Trophoblast cell (in vitro differentiated cells and primary cell): ENCODE measurements at regions not wholly inside any gene's neighbourhood (a gene's known extent, or its start where the extent isn't known, plus 50 kb on each side); places are given as distances from the start of the nearest gene placed in this dataset.

Source experiments
- DNase-seq, 2 donors: peaks; one replicate each; pipeline ENCODE4 v3.0.0-alpha.2; 2016
- H2AFZ ChIP-seq: 2 replicates; pipeline ENCODE4 v1.6.1; 2013; ENCODE audit warnings: low read length, moderate library complexity, mild to moderate bottlenecking; ENCODE audit not compliant: insufficient read depth, poor library complexity
- H2AK5ac ChIP-seq: 2 replicates; pipeline ENCODE4 v1.6.1; 2013; ENCODE audit warnings: mild to moderate bottlenecking, low read length
- H2BK120ac ChIP-seq: 2 replicates; pipeline ENCODE4 v1.6.1; 2013; ENCODE audit warnings: low read length, mild to moderate bottlenecking, moderate library complexity; ENCODE audit not compliant: insufficient read depth, poor library complexity
- H2BK12ac ChIP-seq: 2 replicates; pipeline ENCODE4 v1.6.1; 2013; ENCODE audit warnings: mild to moderate bottlenecking, low read length, moderate library complexity
- H2BK5ac ChIP-seq: 2 replicates; pipeline ENCODE4 v1.6.1; 2013; ENCODE audit warnings: low read length, low read depth, moderate library complexity, mild to moderate bottlenecking; ENCODE audit not compliant: poor library complexity
- H3K14ac ChIP-seq: 2 replicates; pipeline ENCODE4 v1.6.1; 2013; ENCODE audit warnings: mild to moderate bottlenecking, low read length
- H3K18ac ChIP-seq: 2 replicates; pipeline ENCODE4 v1.6.1; 2013; ENCODE audit warnings: mild to moderate bottlenecking, low read length
- H3K23ac ChIP-seq: 2 replicates; pipeline ENCODE4 v1.6.1; 2013; ENCODE audit warnings: low read length
- H3K27ac ChIP-seq: 2 replicates; pipeline ENCODE4 v1.5.1; 2013; ENCODE audit warnings: low read depth, mild to moderate bottlenecking, inconsistent platforms, low read length, moderate library complexity
- H3K27me3 ChIP-seq: 2 replicates; pipeline ENCODE4 v1.6.1; 2013; ENCODE audit warnings: inconsistent platforms, mild to moderate bottlenecking, low read length, moderate library complexity; ENCODE audit not compliant: insufficient read depth
- H3K36me3 ChIP-seq, 2 experiments: 1 replicate in 1 of 2; 2 replicates in 1 of 2; pipeline ENCODE4 v1.6.1; 2013; ENCODE audit warnings: low read length in 2 of 2, mild to moderate bottlenecking in 2 of 2, moderate library complexity in 1 of 2; ENCODE audit not compliant: insufficient read depth in 2 of 2, control insufficient read depth in 1 of 2
- H3K4ac ChIP-seq: 2 replicates; pipeline ENCODE4 v1.6.1; 2013; ENCODE audit warnings: low read depth, mild to moderate bottlenecking, low read length, moderate library complexity
- H3K4me1 ChIP-seq, 2 experiments: 1 replicate in 1 of 2; 2 replicates in 1 of 2; pipeline ENCODE4 v1.6.1; 2013; ENCODE audit warnings: low read length in 2 of 2, mild to moderate bottlenecking in 2 of 2, moderate library complexity in 1 of 2; ENCODE audit not compliant: insufficient read depth in 2 of 2, control insufficient read depth in 1 of 2
- H3K4me2 ChIP-seq: 2 replicates; pipeline ENCODE4 v1.6.1; 2013; ENCODE audit warnings: inconsistent platforms, mild to moderate bottlenecking, low read length, moderate library complexity
- H3K4me3 ChIP-seq: 2 replicates; pipeline ENCODE4 v1.5.1; 2013; ENCODE audit warnings: mild to moderate bottlenecking, low read depth, low read length, inconsistent platforms
- H3K79me1 ChIP-seq: one replicate; pipeline ENCODE4 v1.6.1; 2013; ENCODE audit warnings: low read length
- H3K79me2 ChIP-seq: 2 replicates; pipeline ENCODE4 v1.6.1; 2013; ENCODE audit warnings: low read length, mild to moderate bottlenecking; ENCODE audit not compliant: control insufficient read depth, insufficient read depth, poor library complexity
- H3K9ac ChIP-seq: 2 replicates; pipeline ENCODE4 v1.6.1; 2013; ENCODE audit warnings: mild to moderate bottlenecking, low read length
- H3K9me3 ChIP-seq: 2 replicates; pipeline ENCODE4 v1.6.1; 2013; ENCODE audit warnings: low read depth, mild to moderate bottlenecking, control low read depth, inconsistent platforms, low read length; ENCODE audit not compliant: insufficient read depth
- H4K12ac ChIP-seq: 2 replicates; pipeline ENCODE4 v1.6.1; 2013; ENCODE audit warnings: low read depth, mild to moderate bottlenecking, low read length, moderate library complexity
- H4K8ac ChIP-seq: 2 replicates; pipeline ENCODE4 v1.6.1; 2013; ENCODE audit warnings: low read depth, mild to moderate bottlenecking, low read length, moderate library complexity
- H4K91ac ChIP-seq: one replicate; pipeline ENCODE4 v1.6.1; 2013; ENCODE audit warnings: low read depth, mild to moderate bottlenecking, low read length, moderate library complexity
- WGBS: extraction: QIAGEN DNeasy Blood & Tissue Kit; methylation state at CpG from one replicate; pipeline ENCODE4 v1.1.7; 2013; ENCODE audit warnings: missing lambda C conversion rate; ENCODE audit not compliant: insufficient read length, insufficient coverage; ENCODE audit errors: extremely low coverage; 5-methylcytosine and 5-hydroxymethylcytosine counted together

GRCh38 chr2:129231924-129232323 lies 747.5 kb upstream of the RAB6C start:
- H3K4me3 ChIP-seq, result no peak overlapping the region
- no peak overlapping the region for H3K18ac ChIP-seq
- H2BK5ac ChIP-seq, result no peak overlapping the region
- no peaks in the 10 kb centered on the region for H3K79me2 ChIP-seq
- H3K27ac ChIP-seq, result no peak overlapping the region
- H2AFZ ChIP-seq, result no peak overlapping the region
- no peak overlapping the region for H3K14ac ChIP-seq
- no peak overlapping the region for H2BK120ac ChIP-seq
- H4K12ac ChIP-seq, result no peak overlapping the region
- no peak overlapping the region for H3K4me2 ChIP-seq
- no peak overlapping the region for H3K9ac ChIP-seq
- H3K23ac ChIP-seq, result no peak overlapping the region
- no peak for DNase-seq
- WGBS, result no CpG with 5 or more reads among the region's 7 CpGs
- no peak overlapping the region for H4K8ac ChIP-seq
- no peak overlapping the region for H2BK12ac ChIP-seq
- H3K79me1 ChIP-seq, result no peaks in the 10 kb centered on the region
- no peaks in the 10 kb centered on the region for H3K36me3 ChIP-seq
- H2AK5ac ChIP-seq, result no peak overlapping the region
- no peaks in the 10 kb centered on the region for H3K9me3 ChIP-seq
- H3K4me1 ChIP-seq, result no peaks in the 10 kb centered on the region
- H3K4ac ChIP-seq, result no peak overlapping the region
- H4K91ac ChIP-seq, result no peak overlapping the region
- H3K27me3 ChIP-seq, result no peaks in the 10 kb centered on the region

GRCh38 chr2:129233166-129233565 lies 746.3 kb upstream of the RAB6C start:
- Histone ChIP-seq H3K4me2 (no peak overlapping the region), H4K12ac (no peak overlapping the region), H3K27me3 (no peaks in the 10 kb centered on the region), H3K23ac (no peak overlapping the region), H3K14ac (no peak overlapping the region), H2BK5ac (no peak overlapping the region), H4K8ac (no peak overlapping the region), H3K36me3 (no peaks in the 10 kb centered on the region), H3K18ac (no peak overlapping the region), H3K4me1 (no peaks in the 10 kb centered on the region), H2BK120ac (no peak overlapping the region), H3K9me3 (no peaks in the 10 kb centered on the region), H3K4ac (no peak overlapping the region), H4K91ac (no peak overlapping the region), H3K27ac (no peak overlapping the region), H3K79me2 (no peaks in the 10 kb centered on the region), H3K4me3 (no peak overlapping the region), H2AK5ac (no peak overlapping the region), H3K9ac (no peak overlapping the region), H2BK12ac (no peak overlapping the region), H2AFZ (no peak overlapping the region), H3K79me1 (no peaks in the 10 kb centered on the region)
- DNase-seq, result no peak
- no CpG with 5 or more reads among the region's 9 CpGs for WGBS

GRCh38 chr2:129233751-129234406 lies 745.6 kb upstream of the RAB6C start:
- Histone ChIP-seq H2BK5ac (no peak overlapping the region), H2BK12ac (no peak overlapping the region), H4K12ac (no peak overlapping the region), H3K4me3 (no peak overlapping the region), H3K79me2 (no peaks in the 10 kb centered on the region), H3K9me3 (no peaks in the 10 kb centered on the region), H3K14ac (no peak overlapping the region), H3K27ac (no peak overlapping the region), H4K8ac (no peak overlapping the region), H3K18ac (no peak overlapping the region), H3K79me1 (no peaks in the 10 kb centered on the region), H4K91ac (no peak overlapping the region), H3K36me3 (no peaks in the 10 kb centered on the region), H2AFZ (no peak overlapping the region), H3K4me1 (no peaks in the 10 kb centered on the region), H3K4me2 (no peak overlapping the region), H2AK5ac (no peak overlapping the region), H3K23ac (no peak overlapping the region), H3K9ac (no peak overlapping the region), H2BK120ac (no peak overlapping the region), H3K4ac (no peak overlapping the region), H3K27me3 (no peaks in the 10 kb centered on the region)
- peak in 1 of 2 donors; percentile 42 for DNase-seq
- no CpG with 5 or more reads among the region's 6 CpGs for WGBS

- Histone ChIP-seq H3K18ac (no peak overlapping the region), H2BK12ac (no peak overlapping the region), H3K9ac (no peak overlapping the region), H2AK5ac (no peak overlapping the region), H2BK5ac (no peak overlapping the region), H4K12ac (no peak overlapping the region), H2AFZ (no peak overlapping the region), H3K4me3 (no peak overlapping the region), H4K91ac (no peak overlapping the region), H3K36me3 (no peaks in the 10 kb centered on the region), H3K4ac (no peak overlapping the region), H3K27me3 (no peaks in the 10 kb centered on the region), H2BK120ac (no peak overlapping the region), H3K23ac (no peak overlapping the region), H4K8ac (no peak overlapping the region), H3K79me1 (no peaks in the 10 kb centered on the region), H3K79me2 (no peaks in the 10 kb centered on the region), H3K27ac (no peak overlapping the region), H3K14ac (no peak overlapping the region), H3K4me1 (no peaks in the 10 kb centered on the region), H3K4me2 (no peak overlapping the region), H3K9me3 (no peaks in the 10 kb centered on the region)
- DNase-seq, result peak; percentile 87 to 97
Observed at GRCh38 chr2:129236601-129237000, 742.9 kb upstream of the RAB6C start.
